Mucosa of gallbladder (tissue), 1 donor: ENCODE measurements at regions not wholly inside any gene's neighbourhood (a gene's known extent, or its start where the extent isn't known, plus 50 kb on each side); places are given as distances from the start of the nearest gene placed in this dataset.

ENCODE experiments used
- DNase-seq: peaks from one replicate; pipeline ENCODE4 v3.0.0-alpha.2; 2020; ENCODE audit warnings: low spot score
- donor health status: DM: no; HTN: no; CAD: no.

- no peak for DNase-seq
Measured at GRCh38 chr14:101065696-101066694, 162.5 kb upstream of the RTL1 start.

GRCh38 chr14:101066826-101067510 is 163.4 kb upstream of the RTL1 start:
- DNase-seq, result no peak

- no peak for DNase-seq
Measured at GRCh38 chr14:101068313-101069227, 165.0 kb upstream of the RTL1 start.

- DNase-seq, result no peak
Measured at GRCh38 chr14:101069228-101069549, 165.7 kb upstream of the RTL1 start.

- DNase-seq, result no peak
Measured at GRCh38 chr14:101069666-101070362, 166.3 kb upstream of the RTL1 start.

- DNase-seq, result no peak
Measured at GRCh38 chr14:101070540-101071492, 167.3 kb upstream of the RTL1 start.

- DNase-seq, result no peak
Measured at GRCh38 chr14:101071493-101071906, 168.0 kb upstream of the RTL1 start.

GRCh38 chr14:101072070-101072469 is 168.5 kb upstream of the RTL1 start:
- no peak for DNase-seq

GRCh38 chr14:101072531-101072930 is 169.0 kb upstream of the RTL1 start:
- no peak for DNase-seq

- peak; percentile 80 for DNase-seq
Measured at GRCh38 chr14:101072945-101073597, 169.5 kb upstream of the RTL1 start.

GRCh38 chr14:101073598-101073965 is 170.1 kb upstream of the RTL1 start:
- DNase-seq, result no peak

GRCh38 chr14:101074196-101075024 is 170.9 kb upstream of the RTL1 start:
- DNase-seq, result no peak

- DNase-seq, result no peak
Measured at GRCh38 chr14:101075025-101075800, 171.7 kb upstream of the RTL1 start.

- DNase-seq, result no peak
Measured at GRCh38 chr14:101075801-101076413, 172.4 kb upstream of the RTL1 start.

- no peak for DNase-seq
Measured at GRCh38 chr14:101076451-101077198, 173.1 kb upstream of the RTL1 start.

GRCh38 chr14:101077481-101078074 is 174.1 kb upstream of the RTL1 start:
- no peak for DNase-seq
